GM12878 (cell line): ENCODE measurements at regions not wholly inside any gene's neighbourhood (a gene's known extent, or its start where the extent isn't known, plus 50 kb on each side); places are given as distances from the start of the nearest gene placed in this dataset.

Source experiments
- BRCA1 ChIP-seq: IDR thresholded peaks from 2 replicates; pipeline ENCODE4 v1.6.1; 2011; ENCODE audit warnings: low read depth, low read length, improper control_type of control experiment
- CBFB ChIP-seq: IDR thresholded peaks from 2 replicates; pipeline ENCODE4 v1.6.1; 2016; ENCODE audit warnings: antibody characterized with exemption, low read depth
- DPF2 ChIP-seq: fragments of 450-650 bp; IDR thresholded peaks from 2 replicates; pipeline ENCODE4 v1.6.1; 2017; ENCODE audit warnings: mild to moderate bottlenecking
- HDGF ChIP-seq: fragments of 450-650 bp; IDR thresholded peaks from 2 replicates; pipeline ENCODE4 v1.6.1; 2016; ENCODE audit warnings: antibody characterized with exemption
- MEF2A ChIP-seq: IDR thresholded peaks from 2 replicates; pipeline ENCODE4 v1.6.1; 2011; ENCODE audit warnings: low read depth, mild to moderate bottlenecking, low read length, moderate library complexity; ENCODE audit not compliant: insufficient read depth
- MXI1 ChIP-seq: fragments of 150-350 bp; IDR thresholded peaks from 2 replicates; pipeline ENCODE4 v1.6.1; 2011; ENCODE audit warnings: low read depth, mild to moderate bottlenecking, inconsistent platforms, low read length, improper control_type of control experiment
- MYB ChIP-seq: fragments of 150-350 bp; IDR thresholded peaks from 2 replicates; pipeline ENCODE4 v1.6.1; 2014; ENCODE audit warnings: mild to moderate bottlenecking, low read depth, low read length, borderline replicate concordance
- MYC ChIP-seq: IDR thresholded peaks from 2 replicates; pipeline ENCODE4 v1.6.1; 2011; ENCODE audit warnings: mild to moderate bottlenecking, low read length, moderate library complexity, inconsistent platforms; ENCODE audit not compliant: insufficient read depth, insufficient replicate concordance, insufficient read length, severe bottlenecking
- NFXL1 ChIP-seq: fragments of 450-650 bp; IDR thresholded peaks from 2 replicates; pipeline ENCODE4 v1.6.1; 2017; ENCODE audit warnings: antibody characterized with exemption, mild to moderate bottlenecking, borderline replicate concordance
- NR2C1 ChIP-seq: fragments of 450-650 bp; IDR thresholded peaks from 2 replicates; pipeline ENCODE4 v1.6.1; 2017; ENCODE audit warnings: antibody characterized with exemption, mild to moderate bottlenecking, moderate library complexity
- RAD21 ChIP-seq: IDR thresholded peaks from 2 replicates; pipeline ENCODE4 v1.6.1; 2011; ENCODE audit warnings: mild to moderate bottlenecking, low read depth, low read length, moderate library complexity; ENCODE audit not compliant: insufficient read depth
- RUNX3 ChIP-seq: IDR thresholded peaks from 2 replicates; pipeline ENCODE4 v1.6.1; 2012; ENCODE audit warnings: low read length, inconsistent platforms
- SREBF1 ChIP-seq: IDR thresholded peaks from 2 replicates; pipeline ENCODE4 v1.6.1; 2012; ENCODE audit warnings: mild to moderate bottlenecking, low read length
- SUPT20H ChIP-seq: IDR thresholded peaks from 2 replicates; pipeline ENCODE4 v1.6.1; 2011; ENCODE audit warnings: low read depth, mild to moderate bottlenecking, low read length, moderate library complexity, borderline replicate concordance; ENCODE audit not compliant: control insufficient read depth
- SUZ12 ChIP-seq: fragments of 200-600 bp; sonication (generic); IDR thresholded peaks from one replicate; pipeline ENCODE4 v1.6.1; 2018; ENCODE audit warnings: antibody characterized with exemption, mild to moderate bottlenecking; ENCODE audit not compliant: unreplicated experiment
- ZBED1 ChIP-seq: IDR thresholded peaks from 2 replicates; pipeline ENCODE4 v1.6.1; 2016; ENCODE audit warnings: borderline replicate concordance
- ZZZ3 ChIP-seq: IDR thresholded peaks from 2 replicates; pipeline ENCODE4 v1.6.1; 2011; ENCODE audit warnings: low read depth; ENCODE audit not compliant: control insufficient read depth, insufficient read length
- TF ChIP-seq, protein P1 (sequence below): fragments of 450-650 bp; IDR thresholded peaks from 2 replicates; pipeline ENCODE4 v1.6.1; 2017; ENCODE audit warnings: mild to moderate bottlenecking, moderate library complexity
- TF ChIP-seq, protein P2 (sequence below): fragments of 450-650 bp; IDR thresholded peaks from 2 replicates; pipeline ENCODE4 v1.6.1; 2017; ENCODE audit warnings: mild to moderate bottlenecking, moderate library complexity
- TF ChIP-seq, protein P3 (sequence below): IDR thresholded peaks from 2 replicates; pipeline ENCODE4 v1.6.1; 2012; ENCODE audit warnings: low read depth, low read length, improper control_type of control experiment
- TF ChIP-seq, protein P4 (sequence below): fragments of 450-650 bp; IDR thresholded peaks from 2 replicates; pipeline ENCODE4 v1.6.1; 2014; ENCODE audit warnings: mild to moderate bottlenecking

DNA sequence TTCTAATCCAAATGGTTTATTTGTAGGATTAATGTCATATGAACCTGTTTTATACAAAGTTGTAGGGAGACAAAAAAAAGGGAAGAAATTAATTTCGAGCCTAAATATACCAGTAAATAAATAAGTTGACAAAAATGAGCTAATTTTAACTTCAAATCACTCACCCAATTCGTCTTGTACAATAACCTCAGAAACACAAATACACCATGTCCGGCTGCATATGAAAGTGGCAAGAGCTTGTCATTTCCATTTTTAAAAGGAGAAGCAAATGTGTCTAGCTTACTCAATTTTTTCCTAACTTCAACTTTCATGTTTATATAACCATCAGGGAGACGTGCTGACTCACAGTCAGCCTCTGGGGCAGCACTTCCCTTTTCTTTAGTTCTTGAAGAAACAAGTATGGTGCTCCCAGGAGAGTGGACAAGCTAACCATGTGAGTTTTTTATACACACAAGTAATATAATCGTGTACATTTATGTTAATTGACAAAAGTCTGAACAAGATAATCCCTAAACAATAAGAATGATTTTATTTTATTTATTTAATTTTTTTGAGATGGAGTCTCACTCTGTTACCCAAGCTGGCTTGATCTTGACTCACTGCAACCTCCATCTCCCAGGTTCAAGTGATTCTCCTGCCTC is 55.5 kb upstream of the SGK1 start (continued):
- peak; percentile 92 for TF ChIP-seq MEF2A
- TF ChIP-seq MXI1 = no peak; the same call in 1 of the 2 replicates
- TF ChIP-seq SUZ12 = no peak
- peak; percentile 69; the same call in 1 of the 2 replicates for TF ChIP-seq ZBED1
- no peak for TF ChIP-seq NR2C1
- no peak for TF ChIP-seq HDGF
- TF ChIP-seq MYC = no peak
- no peak for TF ChIP-seq NFXL1
- TF ChIP-seq ZZZ3 = no peak
- TF ChIP-seq, protein P1, sequence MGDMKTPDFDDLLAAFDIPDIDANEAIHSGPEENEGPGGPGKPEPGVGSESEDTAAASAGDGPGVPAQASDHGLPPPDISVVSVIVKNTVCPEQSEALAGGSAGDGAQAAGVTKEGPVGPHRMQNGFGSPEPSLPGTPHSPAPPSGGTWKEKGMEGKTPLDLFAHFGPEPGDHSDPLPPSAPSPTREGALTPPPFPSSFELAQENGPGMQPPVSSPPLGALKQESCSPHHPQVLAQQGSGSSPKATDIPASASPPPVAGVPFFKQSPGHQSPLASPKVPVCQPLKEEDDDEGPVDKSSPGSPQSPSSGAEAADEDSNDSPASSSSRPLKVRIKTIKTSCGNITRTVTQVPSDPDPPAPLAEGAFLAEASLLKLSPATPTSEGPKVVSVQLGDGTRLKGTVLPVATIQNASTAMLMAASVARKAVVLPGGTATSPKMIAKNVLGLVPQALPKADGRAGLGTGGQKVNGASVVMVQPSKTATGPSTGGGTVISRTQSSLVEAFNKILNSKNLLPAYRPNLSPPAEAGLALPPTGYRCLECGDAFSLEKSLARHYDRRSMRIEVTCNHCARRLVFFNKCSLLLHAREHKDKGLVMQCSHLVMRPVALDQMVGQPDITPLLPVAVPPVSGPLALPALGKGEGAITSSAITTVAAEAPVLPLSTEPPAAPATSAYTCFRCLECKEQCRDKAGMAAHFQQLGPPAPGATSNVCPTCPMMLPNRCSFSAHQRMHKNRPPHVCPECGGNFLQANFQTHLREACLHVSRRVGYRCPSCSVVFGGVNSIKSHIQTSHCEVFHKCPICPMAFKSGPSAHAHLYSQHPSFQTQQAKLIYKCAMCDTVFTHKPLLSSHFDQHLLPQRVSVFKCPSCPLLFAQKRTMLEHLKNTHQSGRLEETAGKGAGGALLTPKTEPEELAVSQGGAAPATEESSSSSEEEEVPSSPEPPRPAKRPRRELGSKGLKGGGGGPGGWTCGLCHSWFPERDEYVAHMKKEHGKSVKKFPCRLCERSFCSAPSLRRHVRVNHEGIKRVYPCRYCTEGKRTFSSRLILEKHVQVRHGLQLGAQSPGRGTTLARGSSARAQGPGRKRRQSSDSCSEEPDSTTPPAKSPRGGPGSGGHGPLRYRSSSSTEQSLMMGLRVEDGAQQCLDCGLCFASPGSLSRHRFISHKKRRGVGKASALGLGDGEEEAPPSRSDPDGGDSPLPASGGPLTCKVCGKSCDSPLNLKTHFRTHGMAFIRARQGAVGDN = peak; percentile 84
- no peak for TF ChIP-seq MYB
- peak; percentile 17; the same call in 1 of the 2 replicates for TF ChIP-seq RAD21
- TF ChIP-seq CBFB = no peak
- TF ChIP-seq, protein P2, sequence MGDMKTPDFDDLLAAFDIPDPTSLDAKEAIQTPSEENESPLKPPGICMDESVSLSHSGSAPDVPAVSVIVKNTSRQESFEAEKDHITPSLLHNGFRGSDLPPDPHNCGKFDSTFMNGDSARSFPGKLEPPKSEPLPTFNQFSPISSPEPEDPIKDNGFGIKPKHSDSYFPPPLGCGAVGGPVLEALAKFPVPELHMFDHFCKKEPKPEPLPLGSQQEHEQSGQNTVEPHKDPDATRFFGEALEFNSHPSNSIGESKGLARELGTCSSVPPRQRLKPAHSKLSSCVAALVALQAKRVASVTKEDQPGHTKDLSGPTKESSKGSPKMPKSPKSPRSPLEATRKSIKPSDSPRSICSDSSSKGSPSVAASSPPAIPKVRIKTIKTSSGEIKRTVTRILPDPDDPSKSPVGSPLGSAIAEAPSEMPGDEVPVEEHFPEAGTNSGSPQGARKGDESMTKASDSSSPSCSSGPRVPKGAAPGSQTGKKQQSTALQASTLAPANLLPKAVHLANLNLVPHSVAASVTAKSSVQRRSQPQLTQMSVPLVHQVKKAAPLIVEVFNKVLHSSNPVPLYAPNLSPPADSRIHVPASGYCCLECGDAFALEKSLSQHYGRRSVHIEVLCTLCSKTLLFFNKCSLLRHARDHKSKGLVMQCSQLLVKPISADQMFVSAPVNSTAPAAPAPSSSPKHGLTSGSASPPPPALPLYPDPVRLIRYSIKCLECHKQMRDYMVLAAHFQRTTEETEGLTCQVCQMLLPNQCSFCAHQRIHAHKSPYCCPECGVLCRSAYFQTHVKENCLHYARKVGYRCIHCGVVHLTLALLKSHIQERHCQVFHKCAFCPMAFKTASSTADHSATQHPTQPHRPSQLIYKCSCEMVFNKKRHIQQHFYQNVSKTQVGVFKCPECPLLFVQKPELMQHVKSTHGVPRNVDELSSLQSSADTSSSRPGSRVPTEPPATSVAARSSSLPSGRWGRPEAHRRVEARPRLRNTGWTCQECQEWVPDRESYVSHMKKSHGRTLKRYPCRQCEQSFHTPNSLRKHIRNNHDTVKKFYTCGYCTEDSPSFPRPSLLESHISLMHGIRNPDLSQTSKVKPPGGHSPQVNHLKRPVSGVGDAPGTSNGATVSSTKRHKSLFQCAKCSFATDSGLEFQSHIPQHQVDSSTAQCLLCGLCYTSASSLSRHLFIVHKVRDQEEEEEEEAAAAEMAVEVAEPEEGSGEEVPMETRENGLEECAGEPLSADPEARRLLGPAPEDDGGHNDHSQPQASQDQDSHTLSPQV = 0 out of 2 replicates have a peak, but pooled peaks have one; percentile 51
- peak; percentile 75; the same call in 1 of the 2 replicates for TF ChIP-seq RUNX3
- no peak for TF ChIP-seq BRCA1
- TF ChIP-seq, protein P3, sequence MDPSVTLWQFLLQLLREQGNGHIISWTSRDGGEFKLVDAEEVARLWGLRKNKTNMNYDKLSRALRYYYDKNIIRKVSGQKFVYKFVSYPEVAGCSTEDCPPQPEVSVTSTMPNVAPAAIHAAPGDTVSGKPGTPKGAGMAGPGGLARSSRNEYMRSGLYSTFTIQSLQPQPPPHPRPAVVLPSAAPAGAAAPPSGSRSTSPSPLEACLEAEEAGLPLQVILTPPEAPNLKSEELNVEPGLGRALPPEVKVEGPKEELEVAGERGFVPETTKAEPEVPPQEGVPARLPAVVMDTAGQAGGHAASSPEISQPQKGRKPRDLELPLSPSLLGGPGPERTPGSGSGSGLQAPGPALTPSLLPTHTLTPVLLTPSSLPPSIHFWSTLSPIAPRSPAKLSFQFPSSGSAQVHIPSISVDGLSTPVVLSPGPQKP = no peak
- TF ChIP-seq DPF2 = peak; percentile 85
- no peak for TF ChIP-seq SREBF1
- no peak for TF ChIP-seq SUPT20H
- TF ChIP-seq, protein P4, sequence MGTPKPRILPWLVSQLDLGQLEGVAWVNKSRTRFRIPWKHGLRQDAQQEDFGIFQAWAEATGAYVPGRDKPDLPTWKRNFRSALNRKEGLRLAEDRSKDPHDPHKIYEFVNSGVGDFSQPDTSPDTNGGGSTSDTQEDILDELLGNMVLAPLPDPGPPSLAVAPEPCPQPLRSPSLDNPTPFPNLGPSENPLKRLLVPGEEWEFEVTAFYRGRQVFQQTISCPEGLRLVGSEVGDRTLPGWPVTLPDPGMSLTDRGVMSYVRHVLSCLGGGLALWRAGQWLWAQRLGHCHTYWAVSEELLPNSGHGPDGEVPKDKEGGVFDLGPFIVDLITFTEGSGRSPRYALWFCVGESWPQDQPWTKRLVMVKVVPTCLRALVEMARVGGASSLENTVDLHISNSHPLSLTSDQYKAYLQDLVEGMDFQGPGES = no peak
